Rectal smooth muscle tissue (tissue), 1 donor: ENCODE measurements at regions not wholly inside any gene's neighbourhood (a gene's known extent, or its start where the extent isn't known, plus 50 kb on each side); places are given as distances from the start of the nearest gene placed in this dataset.

Experiments used
- H3K27ac ChIP-seq: one replicate; pipeline ENCODE4 v1.7.0; 2013; ENCODE audit warnings: low read depth, low read length, inconsistent platforms
- H3K27me3 ChIP-seq: one replicate; pipeline ENCODE4 v1.7.0; 2013; ENCODE audit warnings: low read length; ENCODE audit not compliant: control insufficient read depth, insufficient read depth
- H3K36me3 ChIP-seq: one replicate; pipeline ENCODE4 v1.7.0; 2013; ENCODE audit warnings: low read length; ENCODE audit not compliant: control insufficient read depth, insufficient read depth
- H3K4me1 ChIP-seq: one replicate; pipeline ENCODE4 v1.7.0; 2013; ENCODE audit warnings: low read length; ENCODE audit not compliant: control insufficient read depth, insufficient read depth
- H3K4me3 ChIP-seq: one replicate; pipeline ENCODE4 v1.7.0; 2013; ENCODE audit warnings: low read length
- H3K9ac ChIP-seq: one replicate; pipeline ENCODE4 v1.7.0; 2013; ENCODE audit warnings: low read length

DNA sequence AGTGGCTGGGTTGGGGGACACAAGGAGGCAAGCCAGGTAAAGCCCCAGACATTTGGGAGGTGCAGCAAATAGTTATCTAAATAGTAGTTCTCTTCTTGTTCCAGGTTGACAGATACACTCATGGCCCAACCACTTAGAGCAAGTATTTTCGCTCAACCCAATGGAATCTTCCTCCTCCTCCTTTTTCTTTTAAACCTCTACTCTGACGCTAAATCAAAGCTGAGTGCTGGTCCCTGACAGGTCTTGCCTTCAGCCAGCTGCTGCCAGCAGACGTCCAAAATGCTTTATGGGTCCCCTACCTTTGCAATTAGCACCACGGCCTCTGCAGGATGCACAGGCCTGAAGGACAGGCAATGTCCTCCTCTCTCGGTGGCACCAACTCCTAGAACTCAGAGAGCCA is 558.5 kb downstream of the MIAT start:
- no peaks in the 10 kb centered on the region for H3K36me3 ChIP-seq
- peaks cover 33% of the 10 kb centered on the region for H3K4me1 ChIP-seq
- H3K27me3 ChIP-seq: no peaks in the 10 kb centered on the region
- H3K9ac ChIP-seq: no peak overlapping the region
- H3K27ac ChIP-seq: no peak overlapping the region
- H3K4me3 ChIP-seq: no peak overlapping the region

DNA sequence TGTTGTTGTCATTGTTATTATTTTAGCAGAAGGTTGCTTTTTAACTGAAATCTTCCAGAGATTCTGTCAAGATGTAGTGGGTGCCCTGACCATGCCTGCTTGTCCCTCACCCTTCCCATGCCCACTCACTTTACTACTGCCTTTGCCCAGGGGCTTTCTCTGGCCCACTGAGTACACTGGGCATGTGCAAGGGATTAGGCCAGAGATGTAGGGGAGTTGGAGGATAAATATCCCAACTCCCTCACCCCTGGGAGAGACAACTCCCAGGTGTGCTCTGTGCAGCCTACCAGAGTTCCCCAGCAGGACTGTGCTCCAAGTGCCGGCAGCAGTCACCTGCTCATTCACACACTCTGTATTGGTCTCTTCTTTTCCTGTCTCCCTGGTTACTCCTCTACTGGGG is 559.1 kb downstream of the MIAT start:
- Histone ChIP-seq H3K36me3 (no peaks in the 10 kb centered on the region), H3K4me1 (peaks cover 33% of the 10 kb centered on the region), H3K27ac (no peak overlapping the region), H3K9ac (no peak overlapping the region), H3K27me3 (no peaks in the 10 kb centered on the region), H3K4me3 (no peak overlapping the region)

DNA sequence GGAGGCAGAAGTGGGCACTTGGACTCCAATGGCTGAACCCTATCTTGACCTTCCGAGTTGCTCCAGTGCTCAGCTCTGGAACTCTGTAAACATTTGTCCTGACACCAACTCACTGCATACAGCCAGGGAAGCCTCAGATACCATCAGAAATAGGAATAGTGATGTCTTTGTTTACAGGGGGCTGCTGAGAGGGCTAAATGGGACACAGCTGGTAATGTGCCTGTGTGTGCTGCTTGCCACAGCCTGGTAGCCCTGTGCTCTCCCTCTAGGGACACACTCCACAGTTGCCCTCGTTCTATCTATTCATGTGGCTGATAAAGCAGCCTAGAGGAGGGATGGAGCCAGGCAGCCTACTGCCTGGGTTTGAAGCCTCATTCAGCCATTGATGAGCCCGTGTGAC is 559.8 kb downstream of the MIAT start:
- H3K4me3 ChIP-seq: no peak overlapping the region
- H3K36me3 ChIP-seq: no peaks in the 10 kb centered on the region
- no peak overlapping the region for H3K9ac ChIP-seq
- H3K27me3 ChIP-seq: no peaks in the 10 kb centered on the region
- peaks cover 29% of the 10 kb centered on the region for H3K4me1 ChIP-seq
- peak overlapping the region; percentile 21 for H3K27ac ChIP-seq

DNA sequence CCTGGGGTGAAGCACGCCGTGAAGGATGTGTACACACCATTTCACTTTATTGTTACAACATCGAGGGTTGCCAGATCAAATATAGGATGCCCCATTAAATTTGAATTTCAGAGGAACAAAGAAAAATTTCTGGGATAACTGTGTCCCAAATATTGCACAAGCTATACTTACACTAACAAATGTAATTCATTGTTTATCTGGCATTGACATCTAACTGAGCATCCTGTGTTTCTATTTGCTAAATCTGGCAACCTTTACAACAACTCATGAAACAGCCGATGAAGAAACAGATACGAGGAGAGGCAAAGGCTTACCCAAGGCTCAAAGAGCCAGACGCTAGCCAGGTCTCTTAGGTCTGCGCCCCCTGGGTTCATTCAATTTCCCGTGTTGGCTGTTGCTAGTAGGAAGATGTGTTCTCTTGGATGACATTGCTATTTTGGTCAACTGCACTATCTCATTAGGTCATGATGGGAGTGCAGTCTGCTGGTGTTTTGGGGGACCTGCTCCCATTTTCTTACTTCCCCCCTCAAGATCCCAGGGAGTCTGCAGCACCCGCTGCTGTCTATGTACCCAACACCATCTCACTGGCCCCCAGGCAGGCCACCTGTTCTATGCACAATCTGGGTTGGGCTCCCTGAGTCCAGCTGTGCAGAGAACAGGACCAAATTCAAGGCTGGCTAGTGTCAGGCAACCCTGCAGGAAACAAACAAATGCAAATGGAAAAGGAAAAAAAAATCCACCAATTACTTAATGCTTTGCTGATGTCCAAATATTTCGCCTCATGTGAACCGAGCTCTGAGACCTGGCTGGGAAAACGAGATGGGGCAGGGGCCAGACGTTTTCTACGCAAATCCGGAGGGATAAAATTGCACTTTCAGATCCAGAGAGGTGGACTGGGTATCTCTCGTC is 560.9 kb downstream of the MIAT start:
- peaks cover 20% of the 10 kb centered on the region for H3K4me1 ChIP-seq
- H3K9ac ChIP-seq: no peak overlapping the region
- H3K4me3 ChIP-seq: no peak overlapping the region
- H3K36me3 ChIP-seq: no peaks in the 10 kb centered on the region
- peak overlapping the region; percentile 12 for H3K27ac ChIP-seq
- H3K27me3 ChIP-seq: no peaks in the 10 kb centered on the region

DNA sequence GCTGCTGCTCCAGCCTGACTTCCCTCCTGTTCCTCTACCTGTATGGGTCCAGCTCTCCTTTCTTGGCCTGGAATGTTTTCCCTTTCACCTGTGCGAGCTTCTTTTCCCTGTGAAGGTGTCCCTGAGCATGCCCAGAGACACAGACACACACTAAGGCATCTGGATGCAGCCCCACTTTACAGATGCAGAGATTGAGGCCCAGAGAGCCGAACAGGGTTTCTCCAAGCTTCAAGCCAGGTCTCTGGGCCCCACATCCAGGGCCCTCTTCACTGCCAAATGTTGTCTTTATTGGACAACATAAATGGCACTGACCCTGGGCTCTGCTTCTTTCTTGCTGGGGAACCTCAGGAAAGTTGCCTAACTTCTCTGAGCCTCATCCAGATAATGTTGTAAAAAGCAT is 561.6 kb downstream of the MIAT start:
- Histone ChIP-seq H3K27ac (no peak overlapping the region), H3K9ac (no peak overlapping the region), H3K27me3 (no peaks in the 10 kb centered on the region), H3K36me3 (no peaks in the 10 kb centered on the region), H3K4me3 (no peak overlapping the region), H3K4me1 (peaks cover 14% of the 10 kb centered on the region)

DNA sequence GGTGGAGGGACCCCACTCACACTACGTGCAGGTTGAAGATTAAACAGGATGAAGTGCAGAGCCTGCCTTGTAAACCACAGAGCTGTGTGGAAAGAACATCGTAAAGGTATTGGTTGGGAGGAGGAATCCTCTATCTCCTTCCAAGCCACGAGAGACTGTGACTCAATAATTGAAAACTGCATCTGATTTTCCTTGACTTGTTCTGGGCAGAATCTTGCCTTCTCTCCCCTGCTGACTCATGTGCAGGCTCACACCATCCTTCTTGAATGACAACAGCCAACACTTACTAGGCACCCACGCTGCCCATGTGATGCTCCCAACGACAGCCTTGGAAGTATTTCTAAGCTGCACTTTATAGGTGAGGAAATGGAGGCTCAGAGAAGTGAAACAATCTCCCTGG is 563.0 kb downstream of the MIAT start:
- Histone ChIP-seq H3K27ac (no peak overlapping the region), H3K36me3 (no peaks in the 10 kb centered on the region), H3K27me3 (no peaks in the 10 kb centered on the region)

DNA sequence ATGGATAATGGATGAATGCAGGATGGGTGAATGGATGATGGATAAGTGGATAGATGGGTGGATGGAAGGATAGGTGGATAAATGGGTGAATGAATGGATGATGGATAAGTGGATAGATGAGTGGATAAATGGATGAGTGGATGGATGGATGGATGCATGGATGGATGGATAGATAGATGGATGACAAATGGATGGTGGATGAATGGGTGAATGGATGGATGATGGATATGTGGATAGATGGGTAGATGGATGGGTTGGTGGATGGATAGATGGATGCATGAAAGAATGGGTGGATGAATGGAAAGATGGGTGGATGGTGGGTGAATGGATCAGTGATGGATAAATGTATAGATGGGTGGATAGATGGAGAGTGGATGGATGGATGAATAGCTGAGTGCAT is 564.8 kb downstream of the MIAT start:
- no peak overlapping the region for H3K9ac ChIP-seq
- H3K27me3 ChIP-seq: no peaks in the 10 kb centered on the region
- H3K27ac ChIP-seq: no peak overlapping the region
- H3K36me3 ChIP-seq: no peaks in the 10 kb centered on the region
- no peak overlapping the region for H3K4me3 ChIP-seq
- H3K4me1 ChIP-seq: peaks cover 17% of the 10 kb centered on the region

More for the DNA sequence above, 563.0 kb downstream of the MIAT start:
- Histone ChIP-seq H3K4me1 (peaks cover 21% of the 10 kb centered on the region), H3K9ac (no peak overlapping the region), H3K4me3 (no peak overlapping the region)

DNA sequence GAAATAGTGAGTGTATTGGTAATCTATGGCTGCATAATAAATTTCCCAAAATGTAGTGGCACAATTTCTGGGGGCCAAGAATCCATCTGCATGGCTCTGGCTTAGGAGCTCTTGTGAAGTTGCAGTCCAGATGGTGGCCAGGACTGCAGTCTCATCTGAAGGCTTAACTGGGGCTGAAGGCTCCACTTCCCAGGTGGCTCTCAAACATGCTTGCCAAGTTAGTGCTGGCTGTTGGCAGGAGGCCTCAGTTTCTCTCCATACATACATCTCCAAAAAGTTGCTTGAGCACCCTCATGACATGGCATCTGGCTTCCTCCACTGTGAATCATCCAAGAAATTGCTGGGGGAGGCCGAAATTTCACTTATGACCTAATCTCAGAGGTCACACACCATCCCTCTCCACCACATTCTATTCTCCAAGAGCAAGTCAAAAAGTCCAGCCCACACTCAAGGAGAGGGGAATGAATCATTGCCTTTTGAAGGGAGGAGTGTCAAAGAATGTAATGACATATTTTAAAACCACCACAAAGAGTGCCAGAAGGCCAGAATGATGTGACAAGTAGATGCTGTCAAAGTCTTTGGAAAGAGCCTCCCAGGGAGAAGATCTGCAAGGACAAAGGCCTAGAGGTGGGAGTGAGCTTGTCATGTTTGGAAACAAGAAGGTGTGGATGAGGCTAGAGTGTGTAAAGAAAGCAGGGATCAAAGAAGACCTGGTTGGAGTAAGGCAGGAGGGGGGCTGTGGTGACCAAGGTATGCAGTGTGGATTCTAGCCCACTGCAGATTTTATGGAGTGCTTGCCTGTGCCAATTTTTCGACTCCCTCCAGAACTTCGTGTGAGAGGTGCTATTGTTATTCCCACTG is 566.2 kb downstream of the MIAT start:
- H3K4me1 ChIP-seq: peaks cover 17% of the 10 kb centered on the region
- H3K4me3 ChIP-seq: no peak overlapping the region
- no peaks in the 10 kb centered on the region for H3K36me3 ChIP-seq
- H3K27ac ChIP-seq: no peak overlapping the region
- H3K27me3 ChIP-seq: no peaks in the 10 kb centered on the region
- no peak overlapping the region for H3K9ac ChIP-seq

DNA sequence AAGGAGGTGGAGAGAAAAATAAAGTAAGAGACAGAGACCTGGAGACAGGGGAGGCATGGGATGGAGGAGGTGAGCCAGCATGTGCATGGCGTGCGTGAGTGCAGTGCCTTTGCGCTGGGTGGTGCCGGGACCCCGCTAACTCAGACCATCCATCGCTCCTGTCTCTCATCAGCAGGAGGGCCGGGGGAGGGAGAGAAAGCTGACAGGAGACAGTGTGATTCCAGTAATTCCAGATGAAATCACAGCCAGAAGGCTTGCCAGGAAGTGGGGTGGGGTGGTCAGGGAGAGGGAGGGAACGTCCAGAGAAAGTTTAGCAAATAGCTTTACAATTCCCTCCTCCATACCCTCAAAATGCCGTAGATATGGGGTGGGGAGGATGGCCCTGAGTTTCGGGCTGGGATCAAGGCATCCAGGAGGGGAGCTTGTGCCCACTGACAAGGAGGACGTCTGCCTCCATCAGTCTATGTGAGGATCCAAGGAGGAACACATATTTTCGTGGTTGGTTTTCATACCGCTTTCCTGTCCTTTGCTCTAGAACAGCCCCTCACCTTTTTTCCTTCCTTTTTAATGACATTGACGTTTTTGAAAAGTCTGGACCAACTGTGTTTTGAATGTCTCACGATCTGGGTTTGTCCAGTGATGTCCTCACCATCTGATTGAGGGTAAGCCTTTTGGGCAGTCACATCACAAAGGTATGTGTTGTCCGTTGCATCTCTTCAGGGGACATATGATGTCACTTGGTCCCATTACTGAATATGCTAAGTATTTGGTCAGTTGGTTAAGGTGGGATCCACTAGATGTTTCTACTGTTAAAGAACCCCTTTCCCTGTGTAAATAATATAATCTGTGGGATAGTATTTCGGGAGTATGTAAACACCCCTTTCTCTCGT is 567.3 kb downstream of the MIAT start:
- Histone ChIP-seq H3K9ac (no peak overlapping the region), H3K4me3 (no peak overlapping the region), H3K27ac (peak overlapping the region; percentile 40), H3K36me3 (no peaks in the 10 kb centered on the region), H3K4me1 (peaks cover 16% of the 10 kb centered on the region), H3K27me3 (no peaks in the 10 kb centered on the region)

DNA sequence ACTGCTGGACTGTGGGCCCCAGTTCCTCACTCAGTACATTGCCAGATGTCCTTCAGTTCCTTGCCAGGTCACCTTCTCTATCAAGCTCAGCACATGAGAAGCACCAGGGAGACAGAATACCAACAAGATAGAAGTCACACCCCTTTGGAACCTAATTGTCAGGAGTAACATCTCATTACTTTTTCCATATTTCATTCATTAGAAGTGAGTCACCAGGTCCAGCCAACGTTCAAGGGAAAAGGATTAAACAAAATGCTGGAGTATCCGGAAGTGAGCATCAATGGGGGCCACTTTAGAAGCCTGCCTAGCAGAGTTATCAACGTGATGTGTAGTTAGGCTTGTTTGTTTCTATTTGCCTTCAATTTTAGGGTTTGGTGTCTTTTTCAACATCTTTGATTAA is 569.3 kb downstream of the MIAT start:
- peaks cover 11% of the 10 kb centered on the region for H3K4me1 ChIP-seq
- H3K4me3 ChIP-seq: no peak overlapping the region
- no peaks in the 10 kb centered on the region for H3K27me3 ChIP-seq
- H3K27ac ChIP-seq: no peak overlapping the region
- H3K9ac ChIP-seq: no peak overlapping the region
- H3K36me3 ChIP-seq: no peaks in the 10 kb centered on the region

DNA sequence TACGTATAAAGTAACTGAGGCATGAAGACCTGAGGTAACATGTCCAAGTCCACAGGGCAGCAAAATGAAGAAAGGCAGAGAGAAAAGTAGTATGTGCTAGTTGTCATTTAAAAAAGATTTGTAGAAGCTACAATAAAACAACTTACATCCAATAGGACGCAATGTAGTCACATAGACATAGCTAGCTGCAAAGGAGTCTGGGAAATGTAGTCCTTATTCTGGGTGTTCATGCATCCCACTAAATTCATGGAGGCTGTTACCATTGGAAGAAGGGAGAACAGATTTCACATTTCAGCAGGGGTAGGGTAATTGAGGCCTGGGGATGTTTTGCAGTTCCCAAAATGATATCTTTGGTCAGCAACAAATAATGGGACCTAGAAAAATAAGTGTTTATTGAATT is 571.4 kb downstream of the MIAT start:
- no peaks in the 10 kb centered on the region for H3K36me3 ChIP-seq
- no peaks in the 10 kb centered on the region for H3K27me3 ChIP-seq
- peaks cover 11% of the 10 kb centered on the region for H3K4me1 ChIP-seq
- H3K4me3 ChIP-seq: no peak overlapping the region
- no peak overlapping the region for H3K27ac ChIP-seq
- no peak overlapping the region for H3K9ac ChIP-seq

DNA sequence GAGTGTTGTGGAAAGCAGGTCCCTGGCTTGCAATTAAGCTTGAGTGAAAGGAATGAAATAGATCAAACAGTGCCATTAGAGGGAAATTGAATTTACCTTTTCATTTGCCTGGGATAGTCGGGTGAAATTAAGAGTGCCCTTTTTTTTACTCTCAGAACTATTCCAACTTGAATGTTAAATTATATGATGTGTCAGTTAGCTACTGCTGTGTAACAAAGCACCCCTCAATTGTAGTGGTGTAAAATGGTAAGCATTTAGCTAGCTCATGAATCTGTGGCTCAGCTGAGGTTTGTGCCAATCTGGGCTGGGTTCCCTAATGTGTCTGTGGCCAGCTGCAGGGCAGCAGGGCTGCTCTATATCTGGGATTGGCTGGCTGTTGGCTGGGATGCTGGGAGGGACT is 571.4 kb downstream of the MN1 start:
- Histone ChIP-seq H3K4me3 (no peak overlapping the region), H3K27ac (no peak overlapping the region), H3K4me1 (peaks cover under 1% of the 10 kb centered on the region), H3K9ac (no peak overlapping the region), H3K27me3 (no peaks in the 10 kb centered on the region), H3K36me3 (no peaks in the 10 kb centered on the region)
